Stimulated activated naive B cell treated with anti-CD40 and anti-IgM and Interleukin-4, amounts not matched to agents 10 μg/mL and 1 μg/mL and 100 μg/mL, for 72 hours (primary cell): ENCODE measurements at regions not wholly inside any gene's neighbourhood (a gene's known extent, or its start where the extent isn't known, plus 50 kb on each side); places are given as distances from the start of the nearest gene placed in this dataset.

Experiments
- ATAC-seq, 2 donors: fragments of 150-1000 bp; cut with Tn5 transposase; replicated peaks; 2 replicates each; pipeline ENCODE4 v1.10.0; 2021; ENCODE audit warnings: moderate library complexity in 1 of 2
- DNase-seq: peaks from one replicate; pipeline ENCODE4 v3.0.0; 2021
- H3K27ac Mint-ChIP-seq: one replicate; pipeline ENCODE4 v1.8.0; 2022; ENCODE audit warnings: mild to moderate bottlenecking, mixed read lengths
- H3K27me3 Mint-ChIP-seq, 2 donors: one replicate each; pipeline ENCODE4 v1.8.0; 2022; ENCODE audit warnings: mixed read lengths in 2 of 2
- H3K36me3 Mint-ChIP-seq, 2 donors: one replicate each; pipeline ENCODE4 v1.8.0; 2022; ENCODE audit warnings: mixed read lengths in 2 of 2, mild to moderate bottlenecking in 1 of 2
- H3K4me1 Mint-ChIP-seq, 2 donors: one replicate each; pipeline ENCODE4 v1.8.0; 2022; ENCODE audit warnings: mixed read lengths in 2 of 2, mild to moderate bottlenecking in 1 of 2
- H3K4me3 Mint-ChIP-seq, 2 donors: one replicate each; pipeline ENCODE4 v1.8.0; 2022; ENCODE audit warnings: mild to moderate bottlenecking in 2 of 2, mixed read lengths in 2 of 2, moderate library complexity in 1 of 2
- H3K9me3 Mint-ChIP-seq, 2 donors: one replicate each; pipeline ENCODE4 v1.8.0; 2022; ENCODE audit warnings: mixed read lengths in 2 of 2, mild to moderate bottlenecking in 1 of 2

GRCh38 chr1:229784834-229785233, 158.8 kb downstream of the URB2 start:
- Mint-ChIP-seq H3K27ac (no peak overlapping the region), H3K9me3 (peaks cover 5 to 14% of the 10 kb centered on the region in 2 donors), H3K4me1 (peaks cover 0 to 2% of the 10 kb centered on the region in 2 donors), H3K27me3 (peaks cover 0 to 5% of the 10 kb centered on the region in 2 donors), H3K36me3 (no peaks in the 10 kb centered on the region), H3K4me3 (no peak overlapping the region)
- DNase-seq (no peak), ATAC-seq (no peak)

DNA sequence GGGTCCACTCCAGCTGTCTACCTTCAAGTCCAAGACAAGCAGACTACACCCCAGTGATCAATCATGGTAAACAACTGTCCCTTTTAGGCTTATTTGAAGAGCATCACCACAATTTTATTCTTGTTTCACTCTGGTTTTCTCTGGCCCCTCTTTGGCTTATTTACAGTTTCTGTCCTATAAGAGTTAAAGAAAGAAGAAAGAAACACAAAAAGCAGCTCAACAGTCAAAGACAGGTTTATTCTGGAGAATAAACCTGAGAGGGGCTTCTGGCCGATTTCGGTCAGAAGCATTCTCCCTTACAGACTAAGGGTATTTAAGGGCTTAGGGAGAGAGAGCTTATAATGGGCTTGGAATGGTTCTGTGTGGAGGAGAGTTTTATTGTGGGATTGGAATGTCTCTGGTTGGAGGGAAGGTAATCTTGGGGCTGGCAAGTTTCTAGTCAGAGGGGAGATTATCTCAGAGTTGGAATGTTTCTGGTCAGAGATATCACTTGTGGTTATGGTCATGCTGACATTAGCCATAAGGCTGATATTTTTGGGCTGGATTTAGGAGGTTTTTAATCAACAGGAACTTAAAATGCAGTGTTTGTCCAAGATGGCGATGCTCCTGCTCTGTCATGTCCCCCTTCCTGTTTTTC, 161.0 kb downstream of the URB2 start:
- DNase-seq = no peak
- peaks cover 0 to 2% of the 10 kb centered on the region in 2 donors for H3K4me1 Mint-ChIP-seq
- H3K9me3 Mint-ChIP-seq = peaks cover 12 to 19% of the 10 kb centered on the region in 2 donors
- no peak for ATAC-seq
- no peaks in the 10 kb centered on the region for H3K36me3 Mint-ChIP-seq
- H3K27ac Mint-ChIP-seq = no peak overlapping the region
- H3K4me3 Mint-ChIP-seq = no peak overlapping the region
- H3K27me3 Mint-ChIP-seq = peaks cover 0 to 5% of the 10 kb centered on the region in 2 donors

DNA sequence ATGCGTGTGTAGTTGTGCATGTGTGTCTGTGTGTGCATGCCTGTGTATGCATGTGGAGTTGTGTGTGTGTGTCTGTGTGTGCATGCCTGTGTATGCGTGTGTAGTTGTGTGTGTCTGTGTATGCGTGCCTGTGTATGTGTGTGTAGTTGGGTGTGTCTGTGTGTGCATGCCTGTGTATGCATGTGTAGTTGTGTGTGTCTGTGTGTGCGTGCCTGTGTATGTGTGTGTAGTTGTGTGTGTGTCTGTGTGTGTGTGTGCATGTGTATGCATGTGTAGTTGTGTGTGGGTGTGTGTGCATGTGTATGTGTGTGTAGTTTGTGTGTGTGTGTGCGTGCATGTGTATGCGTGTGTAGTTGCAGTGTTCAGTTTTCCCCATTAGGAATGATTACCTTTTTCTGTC, 162.0 kb downstream of the URB2 start:
- no peak overlapping the region for H3K27ac Mint-ChIP-seq
- peaks cover 0 to 2% of the 10 kb centered on the region in 2 donors for H3K4me1 Mint-ChIP-seq
- H3K9me3 Mint-ChIP-seq = peaks cover 12 to 19% of the 10 kb centered on the region in 2 donors
- no peak for DNase-seq
- H3K4me3 Mint-ChIP-seq = no peak overlapping the region
- H3K36me3 Mint-ChIP-seq = no peaks in the 10 kb centered on the region
- H3K27me3 Mint-ChIP-seq = peaks cover 0 to 5% of the 10 kb centered on the region in 2 donors
- ATAC-seq = no peak

DNA sequence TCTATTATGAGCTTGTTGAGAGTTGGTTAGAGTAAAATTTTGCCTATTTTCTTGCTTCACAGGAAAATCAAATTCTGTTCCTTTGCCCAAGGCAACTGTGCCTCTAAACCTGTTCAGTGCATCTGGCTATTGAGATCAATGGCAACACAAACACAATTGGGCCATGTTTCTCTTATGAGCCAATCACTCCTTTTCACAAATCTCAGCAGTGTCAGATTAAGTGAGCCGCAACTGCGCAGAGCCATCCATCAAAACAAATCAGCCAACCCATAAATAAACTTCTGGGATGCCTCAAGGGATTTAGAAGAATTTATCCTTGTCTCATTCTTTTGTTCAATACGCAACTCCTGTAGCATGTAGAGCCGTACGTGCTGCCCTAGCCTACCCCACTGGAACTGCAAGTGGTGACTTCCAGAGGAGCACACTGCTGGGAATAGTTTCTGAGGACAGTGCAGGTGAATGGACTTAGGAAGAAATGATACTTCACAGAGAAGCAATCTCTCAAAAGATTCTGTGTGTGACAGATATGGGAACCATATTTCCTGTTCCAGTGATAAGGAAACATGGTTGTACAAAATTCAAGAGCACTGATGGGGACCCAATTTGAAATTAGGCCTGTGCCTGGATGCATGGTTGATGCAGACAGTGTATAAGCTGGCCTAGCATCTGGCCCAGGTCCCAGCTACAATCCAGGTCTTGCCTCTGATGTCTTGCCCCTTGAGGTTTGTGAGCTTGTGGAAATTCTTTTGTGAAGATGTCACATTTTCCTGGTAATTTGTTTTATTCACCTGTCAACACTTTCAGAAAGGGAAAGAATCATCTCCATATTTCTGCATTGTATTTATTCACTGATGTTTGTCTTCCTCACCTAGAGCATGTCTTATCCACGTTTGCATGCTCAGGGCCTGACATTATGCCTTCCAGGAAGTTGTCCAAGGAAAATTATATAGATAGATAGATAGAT, 166.2 kb downstream of the URB2 start:
- Mint-ChIP-seq H3K36me3 (no peaks in the 10 kb centered on the region), H3K27ac (no peak overlapping the region), H3K4me1 (peaks cover 0 to 2% of the 10 kb centered on the region in 2 donors), H3K9me3 (peaks cover 12 to 16% of the 10 kb centered on the region in 2 donors), H3K4me3 (no peak overlapping the region), H3K27me3 (peaks cover 0 to 5% of the 10 kb centered on the region in 2 donors)
- DNase-seq (no peak), ATAC-seq (no peak)

DNA sequence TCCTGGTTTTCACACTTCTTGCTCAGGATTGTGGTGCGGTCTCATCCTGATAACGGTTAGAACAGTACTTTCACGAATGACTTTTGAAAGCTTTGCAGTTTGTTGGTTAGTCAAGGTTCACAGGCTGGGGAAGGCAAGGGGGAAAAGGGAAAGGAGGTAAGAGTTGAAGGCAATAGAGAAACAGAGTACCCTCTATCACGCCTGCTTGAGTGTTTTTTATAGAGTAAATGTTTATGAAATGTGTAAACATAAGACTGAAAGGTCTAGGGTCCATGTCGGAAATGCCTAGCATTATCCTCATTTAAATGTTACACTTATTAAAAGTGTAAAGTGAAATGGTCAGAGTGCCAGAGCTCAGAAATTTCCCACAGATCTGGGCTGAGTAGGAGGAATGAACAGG, 167.4 kb downstream of the URB2 start:
- H3K4me3 Mint-ChIP-seq = no peak overlapping the region
- H3K4me1 Mint-ChIP-seq = no peaks in the 10 kb centered on the region
- no peaks in the 10 kb centered on the region for H3K36me3 Mint-ChIP-seq
- H3K27me3 Mint-ChIP-seq = no peaks in the 10 kb centered on the region
- H3K9me3 Mint-ChIP-seq = peaks cover 8 to 11% of the 10 kb centered on the region in 2 donors
- DNase-seq (no peak), ATAC-seq (no peak)
- H3K27ac Mint-ChIP-seq = no peak overlapping the region

DNA sequence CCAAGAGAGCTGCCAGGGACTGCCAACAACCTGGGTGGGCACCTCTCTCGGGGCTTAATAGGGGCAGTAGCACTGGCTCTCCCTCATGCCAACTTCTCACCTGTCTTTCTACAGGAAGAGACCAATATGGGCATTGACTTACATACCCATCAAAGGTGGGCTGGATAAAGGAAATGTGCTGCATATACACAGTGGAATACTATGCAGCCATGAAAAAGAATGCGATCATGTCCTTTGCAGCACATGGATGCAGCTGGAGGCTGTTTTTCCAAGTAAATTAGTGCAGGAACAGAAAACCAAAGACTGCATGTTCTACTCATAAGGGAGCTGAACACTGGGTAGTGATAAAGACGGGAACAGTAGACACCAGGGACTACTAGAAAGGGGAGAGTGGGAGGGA, 172.5 kb downstream of the URB2 start:
- Mint-ChIP-seq H3K4me3 (no peak overlapping the region), H3K27me3 (peaks cover 0 to 4% of the 10 kb centered on the region in 2 donors), H3K36me3 (no peaks in the 10 kb centered on the region), H3K4me1 (no peaks in the 10 kb centered on the region), H3K27ac (no peak overlapping the region), H3K9me3 (peaks cover 0 to 2% of the 10 kb centered on the region in 2 donors)
- ATAC-seq (no peak), DNase-seq (no peak)

DNA sequence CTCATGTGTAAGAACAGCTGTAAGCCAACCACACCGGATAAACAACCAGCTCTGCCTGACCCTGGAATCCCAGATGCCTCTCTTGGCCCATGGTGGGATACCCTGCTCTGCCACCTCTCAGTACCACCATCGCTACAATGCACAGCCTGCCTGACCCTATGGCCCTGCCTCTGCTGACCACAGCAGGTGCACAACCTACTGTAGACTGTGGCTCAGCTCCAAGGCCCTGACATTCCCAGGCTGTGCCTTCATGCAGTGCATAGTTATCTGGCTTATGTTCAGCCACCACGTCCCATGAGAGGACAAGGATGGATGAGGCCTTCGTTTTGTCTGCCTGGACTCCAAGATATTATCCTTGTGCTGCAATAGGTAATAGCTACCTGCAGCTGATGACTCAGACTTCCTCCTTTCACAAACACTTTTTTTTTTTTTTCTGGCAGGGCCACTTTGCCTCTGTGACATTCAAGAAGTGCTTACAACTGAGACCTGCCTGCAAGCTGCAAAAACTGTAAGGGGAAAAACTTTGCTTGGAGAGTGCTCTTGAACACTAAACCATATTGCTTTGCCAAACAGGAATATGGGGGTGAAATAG, 177.7 kb downstream of the URB2 start:
- peaks cover 0 to 6% of the 10 kb centered on the region in 2 donors for H3K36me3 Mint-ChIP-seq
- H3K4me1 Mint-ChIP-seq = no peaks in the 10 kb centered on the region
- DNase-seq = no peak
- H3K9me3 Mint-ChIP-seq = peaks cover 13 to 18% of the 10 kb centered on the region in 2 donors
- no peak for ATAC-seq
- H3K27me3 Mint-ChIP-seq = peaks cover under 1 to 5% of the 10 kb centered on the region in 2 donors
- no peak overlapping the region for H3K4me3 Mint-ChIP-seq
- no peak overlapping the region for H3K27ac Mint-ChIP-seq

DNA sequence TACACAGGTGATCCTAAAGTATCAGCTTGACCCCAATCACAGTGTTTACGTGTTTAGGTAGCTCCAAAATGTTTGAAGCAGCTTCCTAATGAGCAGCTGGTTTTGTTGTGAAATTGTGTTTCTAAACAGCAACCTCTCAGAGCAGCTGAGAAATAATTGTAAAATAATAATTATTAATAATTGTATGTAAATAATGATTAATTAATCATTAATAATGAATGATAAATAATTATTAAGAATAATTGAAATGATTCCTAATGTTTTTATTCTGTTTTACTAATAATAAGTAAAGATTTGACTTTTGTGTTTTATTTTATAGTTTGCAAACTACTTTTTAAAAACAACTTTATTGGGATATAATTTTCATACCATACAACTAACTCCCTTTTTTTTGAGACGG, 182.2 kb downstream of the URB2 start:
- no peak for DNase-seq
- peaks cover 29 to 36% of the 10 kb centered on the region in 2 donors for H3K9me3 Mint-ChIP-seq
- H3K27ac Mint-ChIP-seq = no peak overlapping the region
- H3K4me3 Mint-ChIP-seq = no peak overlapping the region
- no peak for ATAC-seq
- peaks cover 8 to 9% of the 10 kb centered on the region in 2 donors for H3K36me3 Mint-ChIP-seq
- H3K4me1 Mint-ChIP-seq = peaks cover 0 to 8% of the 10 kb centered on the region in 2 donors
- peaks cover 6 to 20% of the 10 kb centered on the region in 2 donors for H3K27me3 Mint-ChIP-seq

GRCh38 chr1:229810140-229810539, 184.1 kb downstream of the URB2 start:
- Mint-ChIP-seq H3K27me3 (peaks cover 6 to 20% of the 10 kb centered on the region in 2 donors), H3K9me3 (peaks cover 25 to 26% of the 10 kb centered on the region in 2 donors), H3K36me3 (peaks cover 4 to 8% of the 10 kb centered on the region in 2 donors), H3K4me3 (no peak overlapping the region), H3K4me1 (peaks cover 0 to 8% of the 10 kb centered on the region in 2 donors), H3K27ac (no peak overlapping the region)
- no peak for ATAC-seq
- DNase-seq = no peak

GRCh38 chr1:229810961-229811360, 184.9 kb downstream of the URB2 start:
- Mint-ChIP-seq H3K4me3 (no peak overlapping the region), H3K27ac (no peak overlapping the region), H3K9me3 (peaks cover 18 to 21% of the 10 kb centered on the region in 2 donors), H3K4me1 (peaks cover 0 to 8% of the 10 kb centered on the region in 2 donors), H3K27me3 (peaks cover 6 to 20% of the 10 kb centered on the region in 2 donors), H3K36me3 (peaks cover 4 to 8% of the 10 kb centered on the region in 2 donors)
- no peak for ATAC-seq
- DNase-seq = no peak

DNA sequence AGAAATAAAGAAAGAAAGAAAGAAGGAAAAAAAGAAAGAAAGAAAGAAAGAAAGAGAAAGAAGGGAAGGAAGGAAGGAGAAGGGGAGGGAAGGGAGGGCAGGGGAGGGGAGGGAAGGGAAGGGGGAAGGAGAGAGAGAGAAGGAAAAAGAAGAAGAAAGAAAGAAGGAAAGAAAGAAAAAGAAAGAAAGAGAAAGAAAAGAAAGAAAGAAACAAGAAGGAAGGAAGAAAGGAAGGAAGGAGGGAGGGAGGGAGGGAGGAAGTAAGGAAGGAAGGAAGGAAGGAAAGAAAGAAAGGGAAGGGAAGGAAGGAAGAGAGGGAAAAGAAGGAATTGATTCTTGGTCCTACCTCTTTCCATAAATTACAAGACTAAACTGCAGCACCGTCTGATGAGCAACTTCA, 186.1 kb downstream of the URB2 start:
- no peak for ATAC-seq
- no peak for DNase-seq
- Mint-ChIP-seq H3K27ac (no peak overlapping the region), H3K9me3 (peaks cover 16 to 18% of the 10 kb centered on the region in 2 donors), H3K27me3 (peaks cover 6 to 20% of the 10 kb centered on the region in 2 donors), H3K4me3 (no peak overlapping the region), H3K36me3 (peaks cover 4 to 8% of the 10 kb centered on the region in 2 donors), H3K4me1 (peaks cover 0 to 8% of the 10 kb centered on the region in 2 donors)

GRCh38 chr1:229812693-229813092, 186.6 kb downstream of the URB2 start:
- peaks cover 0 to 8% of the 10 kb centered on the region in 2 donors for H3K4me1 Mint-ChIP-seq
- peaks cover 16 to 18% of the 10 kb centered on the region in 2 donors for H3K9me3 Mint-ChIP-seq
- DNase-seq = no peak
- H3K27ac Mint-ChIP-seq = no peak overlapping the region
- no peak for ATAC-seq
- no peak overlapping the region for H3K4me3 Mint-ChIP-seq
- peaks cover 4 to 8% of the 10 kb centered on the region in 2 donors for H3K36me3 Mint-ChIP-seq
- H3K27me3 Mint-ChIP-seq = peaks cover 6 to 20% of the 10 kb centered on the region in 2 donors

GRCh38 chr1:229815076-229815475, 189.0 kb downstream of the URB2 start:
- Mint-ChIP-seq H3K4me3 (no peak overlapping the region), H3K27me3 (peaks cover 6 to 12% of the 10 kb centered on the region in 2 donors), H3K4me1 (peaks cover 0 to 8% of the 10 kb centered on the region in 2 donors), H3K36me3 (peaks cover 0 to 3% of the 10 kb centered on the region in 2 donors), H3K27ac (no peak overlapping the region), H3K9me3 (peaks cover 15% of the 10 kb centered on the region in 2 donors)
- DNase-seq (no peak), ATAC-seq (no peak)

- Mint-ChIP-seq H3K27me3 (peaks cover 6 to 7% of the 10 kb centered on the region in 2 donors), H3K4me3 (no peak overlapping the region)
- ATAC-seq = no peak
These were observed 189.9 kb downstream of the URB2 start for GRCh38 chr1:229815961-229816360.

More at GRCh38 chr1:229815961-229816360, 189.9 kb downstream of the URB2 start:
- DNase-seq = no peak
- no peaks in the 10 kb centered on the region for H3K36me3 Mint-ChIP-seq
- peaks cover 0 to 8% of the 10 kb centered on the region in 2 donors for H3K4me1 Mint-ChIP-seq
- H3K9me3 Mint-ChIP-seq = peaks cover 6 to 8% of the 10 kb centered on the region in 2 donors
- no peak overlapping the region for H3K27ac Mint-ChIP-seq
